ENCODE measurements at regions not wholly inside any gene's neighbourhood (a gene's known extent, or its start where the extent isn't known, plus 50 kb on each side); places are given as distances from the start of the nearest gene placed in this dataset.

- Mint-ChIP-seq H3K9me3 (ENCODE audit: unreplicated experiment) (no peaks in the 10 kb centered on the region), H3K36me3 (ENCODE audit: insufficient read depth, unreplicated experiment) (no peaks in the 10 kb centered on the region), H3K27me3 (ENCODE audit: insufficient read depth, unreplicated experiment) (peaks cover 20% of the 10 kb centered on the region), H3K27ac (ENCODE audit: unreplicated experiment) (no peak overlapping the region), H3K4me3 (ENCODE audit: unreplicated experiment) (no peak overlapping the region), H3K4me1 (ENCODE audit: low read depth, unreplicated experiment) (no peaks in the 10 kb centered on the region)
- POLR2A ChIA-PET: no interaction called here
- no peaks in the 10 kb centered on the region for H3K9me3 ChIP-seq
- intact Hi-C loops (cut with micrococcal nuclease; ENCODE audit: unreplicated experiment): no loop called here
- BruUV-seq (replicated peaks): no TSS peak
- peak in 1 of 2 experiments; percentile 12 for TF ChIP-seq CTCF (IDR thresholded peaks at IDR 0.05; ENCODE audit: insufficient read depth in 1 of 2, low read depth in 1 of 2, low read length in 1 of 2, severe bottlenecking in 1 of 2, unreplicated experiment in 1 of 2)
- no peaks in the 10 kb centered on the region for H3K36me3 ChIP-seq (ENCODE audit: control insufficient read depth, insufficient read depth, low read length)
- CTCF ChIA-PET: no interaction called here
- no peaks in the 10 kb centered on the region for H3K27me3 ChIP-seq (replicated peaks; ENCODE audit: control insufficient read depth, insufficient read depth, low read length)
- no peaks in the 10 kb centered on the region for H3K4me1 ChIP-seq
- H3K4me3 ChIP-seq (ENCODE audit: low read depth, low read length): no peak overlapping the region
- DNase-seq: peak in 1 of 2 experiments; percentile 4
Measured at GRCh38 chr7:136134503-136134902, 157.3 kb upstream of the MTPN start.

- POLR2A ChIA-PET: no interaction called here
- no peaks in the 10 kb centered on the region for H3K36me3 Mint-ChIP-seq (ENCODE audit: insufficient read depth, unreplicated experiment)
- intact Hi-C loops (cut with micrococcal nuclease; ENCODE audit: unreplicated experiment): no loop called here
- H3K27ac Mint-ChIP-seq (ENCODE audit: unreplicated experiment): no peak overlapping the region
- Histone ChIP-seq H3K36me3 (ENCODE audit: control insufficient read depth, insufficient read depth, low read length) (no peaks in the 10 kb centered on the region), H3K4me3 (ENCODE audit: low read depth, low read length) (no peak overlapping the region), H3K27me3 (replicated peaks; ENCODE audit: control insufficient read depth, insufficient read depth, low read length) (no peaks in the 10 kb centered on the region; the same call in 1 of the 2 replicates), H3K9me3 (no peaks in the 10 kb centered on the region), H3K4me1 (no peaks in the 10 kb centered on the region)
- CTCF ChIA-PET: no interaction called here
- BruUV-seq (replicated peaks): no TSS peak
- no peak for DNase-seq
- no peaks in the 10 kb centered on the region for H3K4me1 Mint-ChIP-seq (ENCODE audit: low read depth, unreplicated experiment)
- no peaks in the 10 kb centered on the region for H3K9me3 Mint-ChIP-seq (ENCODE audit: unreplicated experiment)
- TF ChIP-seq CTCF (IDR thresholded peaks at IDR 0.05; ENCODE audit: insufficient read depth in 1 of 2, low read depth in 1 of 2, low read length in 1 of 2, severe bottlenecking in 1 of 2, unreplicated experiment in 1 of 2): no peak
- no peak overlapping the region for H3K4me3 Mint-ChIP-seq (ENCODE audit: unreplicated experiment)
- peaks cover 21% of the 10 kb centered on the region for H3K27me3 Mint-ChIP-seq (ENCODE audit: insufficient read depth, unreplicated experiment)
Measured at GRCh38 chr7:136133551-136133950, 156.4 kb upstream of the MTPN start.

GRCh38 chr7:136131304-136131630, 154.1 kb upstream of the MTPN start:
- Mint-ChIP-seq H3K27ac (ENCODE audit: unreplicated experiment) (no peak overlapping the region), H3K4me3 (ENCODE audit: unreplicated experiment) (no peak overlapping the region), H3K27me3 (ENCODE audit: insufficient read depth, unreplicated experiment) (peaks cover 15% of the 10 kb centered on the region), H3K4me1 (ENCODE audit: low read depth, unreplicated experiment) (no peaks in the 10 kb centered on the region), H3K36me3 (ENCODE audit: insufficient read depth, unreplicated experiment) (no peaks in the 10 kb centered on the region), H3K9me3 (ENCODE audit: unreplicated experiment) (no peaks in the 10 kb centered on the region)
- Histone ChIP-seq H3K4me1 (no peaks in the 10 kb centered on the region), H3K4me3 (ENCODE audit: low read depth, low read length) (no peak overlapping the region), H3K9me3 (no peaks in the 10 kb centered on the region), H3K27me3 (replicated peaks; ENCODE audit: control insufficient read depth, insufficient read depth, low read length) (no peaks in the 10 kb centered on the region; the same call in 1 of the 2 replicates), H3K36me3 (ENCODE audit: control insufficient read depth, insufficient read depth, low read length) (no peaks in the 10 kb centered on the region)
- no peak for TF ChIP-seq CTCF (IDR thresholded peaks at IDR 0.05; ENCODE audit: insufficient read depth in 1 of 2, low read depth in 1 of 2, low read length in 1 of 2, severe bottlenecking in 1 of 2, unreplicated experiment in 1 of 2)
- CTCF ChIA-PET: no interaction called here
- no TSS peak for BruUV-seq (replicated peaks)
- DNase-seq: no peak
- POLR2A ChIA-PET: no interaction called here
- intact Hi-C loops (cut with micrococcal nuclease; ENCODE audit: unreplicated experiment): no loop called here
